Liver (tissue), 8 donors: ENCODE measurements at regions not wholly inside any gene's neighbourhood (a gene's known extent, or its start where the extent isn't known, plus 50 kb on each side); places are given as distances from the start of the nearest gene placed in this dataset.

Source experiments
- DNase-seq: peaks from one replicate; pipeline ENCODE4 v3.0.0-alpha.2; 2017; ENCODE audit warnings: low spot score
- H3K27ac ChIP-seq, 2 donors: one replicate each; pipeline ENCODE4 v1.7.0; 2013; ENCODE audit warnings: inconsistent platforms in 2 of 2, low read length in 2 of 2, control low read depth in 1 of 2, low read depth in 1 of 2, mild to moderate bottlenecking in 1 of 2
- H3K27me3 ChIP-seq, 4 donors: one replicate each; pipeline versions ENCODE4 v1.6.1 to v1.7.0; 2013; ENCODE audit warnings: low read length in 3 of 4, inconsistent platforms in 1 of 4, mild to moderate bottlenecking in 1 of 4, moderate library complexity in 1 of 4; ENCODE audit not compliant: control insufficient read depth in 4 of 4, insufficient read depth in 4 of 4
- H3K36me3 ChIP-seq, 4 donors: one replicate each; pipeline versions ENCODE4 v1.6.1 to v1.7.0; 2013; ENCODE audit warnings: low read length in 3 of 4, mild to moderate bottlenecking in 3 of 4, low read depth in 1 of 4, moderate library complexity in 1 of 4; ENCODE audit not compliant: control insufficient read depth in 4 of 4, insufficient read depth in 3 of 4
- H3K4me1 ChIP-seq, 4 donors: one replicate each; pipeline versions ENCODE4 v1.6.1 to v1.7.0; 2013; ENCODE audit warnings: low read length in 3 of 4, mild to moderate bottlenecking in 3 of 4, moderate library complexity in 1 of 4; ENCODE audit not compliant: control insufficient read depth in 4 of 4, insufficient read depth in 4 of 4
- H3K4me3 ChIP-seq, 3 donors: one replicate each; pipeline versions ENCODE4 v1.6.1 to v1.7.0; 2013; ENCODE audit warnings: low read length in 3 of 3, control low read depth in 1 of 3, low read depth in 1 of 3, mild to moderate bottlenecking in 1 of 3
- H3K9ac ChIP-seq, 2 donors: one replicate each; pipeline ENCODE4 v1.7.0; 2013; ENCODE audit warnings: low read length in 2 of 2, mild to moderate bottlenecking in 2 of 2, moderate library complexity in 2 of 2, control low read depth in 1 of 2, low read depth in 1 of 2
- H3K9me3 ChIP-seq, 4 donors: one replicate each; pipeline versions ENCODE4 v1.6.1 to v1.7.0; 2013; ENCODE audit warnings: low read length in 3 of 4; ENCODE audit not compliant: control insufficient read depth in 4 of 4
- ATF3 ChIP-seq: IDR thresholded peaks from 2 replicates; pipeline ENCODE4 v1.6.1; 2016; ENCODE audit warnings: antibody characterized with exemption
- EGR1 ChIP-seq, 2 donors: IDR thresholded peaks; 2 replicates each; pipeline ENCODE4 v1.6.1; 2016 to 2018; ENCODE audit warnings: antibody characterized with exemption in 2 of 2, low read depth in 2 of 2
- FOXA1 ChIP-seq: IDR thresholded peaks from 2 replicates; pipeline ENCODE4 v1.6.1; 2016; ENCODE audit warnings: antibody characterized with exemption
- FOXA2 ChIP-seq: IDR thresholded peaks from 2 replicates; pipeline ENCODE4 v1.6.1; 2016; ENCODE audit warnings: antibody characterized with exemption
- HNF4A ChIP-seq, 2 donors: conservative IDR thresholded peaks; 2 replicates each; pipeline ENCODE4 v1.6.1; 2016; ENCODE audit warnings: antibody characterized with exemption in 2 of 2, mild to moderate bottlenecking in 2 of 2
- JUND ChIP-seq, 2 donors: IDR thresholded peaks; 2 replicates each; pipeline ENCODE4 v1.6.1; 2016; ENCODE audit warnings: antibody characterized with exemption in 2 of 2
- MAX ChIP-seq: IDR thresholded peaks from 2 replicates; pipeline ENCODE4 v1.6.1; 2016; ENCODE audit warnings: antibody characterized with exemption
- NR2F2 ChIP-seq: IDR thresholded peaks from 2 replicates; pipeline ENCODE4 v1.6.1; 2016; ENCODE audit warnings: antibody characterized with exemption
- RAD21 ChIP-seq, 2 donors: IDR thresholded peaks; 2 replicates each; pipeline ENCODE4 v1.6.1; 2016; ENCODE audit warnings: antibody characterized with exemption in 2 of 2, mild to moderate bottlenecking in 2 of 2
- RXRA ChIP-seq, 2 donors: IDR thresholded peaks; 2 replicates each; pipeline ENCODE4 v1.6.1; 2017 to 2018; ENCODE audit warnings: antibody characterized with exemption in 2 of 2, mild to moderate bottlenecking in 1 of 2
- TAF1 ChIP-seq: conservative IDR thresholded peaks from 2 replicates; pipeline ENCODE4 v1.6.1; 2016; ENCODE audit warnings: antibody characterized with exemption, mild to moderate bottlenecking
- YY1 ChIP-seq: IDR thresholded peaks from 2 replicates; pipeline ENCODE4 v1.6.1; 2016; ENCODE audit warnings: antibody characterized with exemption, mild to moderate bottlenecking
- WGBS: extraction: QIAGEN DNeasy Blood & Tissue Kit; methylation state at CpG from one replicate; pipeline ENCODE4 v1.1.7; 2013; 5-methylcytosine and 5-hydroxymethylcytosine counted together
- TF ChIP-seq, protein P1 (sequence below): fragments of 150-350 bp; IDR thresholded peaks from 2 replicates; pipeline ENCODE4 v1.5.1; 2017; ENCODE audit warnings: improper control_type of control experiment, low read depth, low read length; ENCODE audit not compliant: missing input control
- TF ChIP-seq, protein P2 (sequence below): IDR thresholded peaks from 2 replicates; pipeline ENCODE4 v1.6.1; 2016; ENCODE audit warnings: antibody characterized with exemption, mild to moderate bottlenecking
- TF ChIP-seq, protein P3 (sequence below): IDR thresholded peaks from 2 replicates; pipeline ENCODE4 v1.6.1; 2016; ENCODE audit warnings: antibody characterized with exemption
- donor health status: healthy.
- donor health status: healthy.
- donor health status: healthy.
- donor health status: healthy.
- donor health status: healthy.

- DNase-seq, result no peak
- H3K4me1 ChIP-seq, result no peaks in the 10 kb centered on the region
- peaks cover 0 to 2% (median 0%) of the 10 kb centered on the region in 4 donors for H3K9me3 ChIP-seq
- TF ChIP-seq RXRA (IDR thresholded peaks at IDR 0.05), result no peak
- no peak for TF ChIP-seq TAF1
- TF ChIP-seq, protein P1, sequence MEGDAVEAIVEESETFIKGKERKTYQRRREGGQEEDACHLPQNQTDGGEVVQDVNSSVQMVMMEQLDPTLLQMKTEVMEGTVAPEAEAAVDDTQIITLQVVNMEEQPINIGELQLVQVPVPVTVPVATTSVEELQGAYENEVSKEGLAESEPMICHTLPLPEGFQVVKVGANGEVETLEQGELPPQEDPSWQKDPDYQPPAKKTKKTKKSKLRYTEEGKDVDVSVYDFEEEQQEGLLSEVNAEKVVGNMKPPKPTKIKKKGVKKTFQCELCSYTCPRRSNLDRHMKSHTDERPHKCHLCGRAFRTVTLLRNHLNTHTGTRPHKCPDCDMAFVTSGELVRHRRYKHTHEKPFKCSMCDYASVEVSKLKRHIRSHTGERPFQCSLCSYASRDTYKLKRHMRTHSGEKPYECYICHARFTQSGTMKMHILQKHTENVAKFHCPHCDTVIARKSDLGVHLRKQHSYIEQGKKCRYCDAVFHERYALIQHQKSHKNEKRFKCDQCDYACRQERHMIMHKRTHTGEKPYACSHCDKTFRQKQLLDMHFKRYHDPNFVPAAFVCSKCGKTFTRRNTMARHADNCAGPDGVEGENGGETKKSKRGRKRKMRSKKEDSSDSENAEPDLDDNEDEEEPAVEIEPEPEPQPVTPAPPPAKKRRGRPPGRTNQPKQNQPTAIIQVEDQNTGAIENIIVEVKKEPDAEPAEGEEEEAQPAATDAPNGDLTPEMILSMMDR, result no peak
- no peak for TF ChIP-seq HNF4A (conservative IDR thresholded peaks at IDR 0.05)
- TF ChIP-seq, protein P2, sequence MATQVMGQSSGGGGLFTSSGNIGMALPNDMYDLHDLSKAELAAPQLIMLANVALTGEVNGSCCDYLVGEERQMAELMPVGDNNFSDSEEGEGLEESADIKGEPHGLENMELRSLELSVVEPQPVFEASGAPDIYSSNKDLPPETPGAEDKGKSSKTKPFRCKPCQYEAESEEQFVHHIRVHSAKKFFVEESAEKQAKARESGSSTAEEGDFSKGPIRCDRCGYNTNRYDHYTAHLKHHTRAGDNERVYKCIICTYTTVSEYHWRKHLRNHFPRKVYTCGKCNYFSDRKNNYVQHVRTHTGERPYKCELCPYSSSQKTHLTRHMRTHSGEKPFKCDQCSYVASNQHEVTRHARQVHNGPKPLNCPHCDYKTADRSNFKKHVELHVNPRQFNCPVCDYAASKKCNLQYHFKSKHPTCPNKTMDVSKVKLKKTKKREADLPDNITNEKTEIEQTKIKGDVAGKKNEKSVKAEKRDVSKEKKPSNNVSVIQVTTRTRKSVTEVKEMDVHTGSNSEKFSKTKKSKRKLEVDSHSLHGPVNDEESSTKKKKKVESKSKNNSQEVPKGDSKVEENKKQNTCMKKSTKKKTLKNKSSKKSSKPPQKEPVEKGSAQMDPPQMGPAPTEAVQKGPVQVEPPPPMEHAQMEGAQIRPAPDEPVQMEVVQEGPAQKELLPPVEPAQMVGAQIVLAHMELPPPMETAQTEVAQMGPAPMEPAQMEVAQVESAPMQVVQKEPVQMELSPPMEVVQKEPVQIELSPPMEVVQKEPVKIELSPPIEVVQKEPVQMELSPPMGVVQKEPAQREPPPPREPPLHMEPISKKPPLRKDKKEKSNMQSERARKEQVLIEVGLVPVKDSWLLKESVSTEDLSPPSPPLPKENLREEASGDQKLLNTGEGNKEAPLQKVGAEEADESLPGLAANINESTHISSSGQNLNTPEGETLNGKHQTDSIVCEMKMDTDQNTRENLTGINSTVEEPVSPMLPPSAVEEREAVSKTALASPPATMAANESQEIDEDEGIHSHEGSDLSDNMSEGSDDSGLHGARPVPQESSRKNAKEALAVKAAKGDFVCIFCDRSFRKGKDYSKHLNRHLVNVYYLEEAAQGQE, result no peak
- WGBS, result 82% methylated on average over 9 of the region's 9 CpGs
- no peak overlapping the region for H3K9ac ChIP-seq
- H3K4me3 ChIP-seq, result no peak overlapping the region
- H3K36me3 ChIP-seq, result no peaks in the 10 kb centered on the region
- H3K27me3 ChIP-seq, result no peaks in the 10 kb centered on the region
- H3K27ac ChIP-seq, result no peak overlapping the region
These were observed 587.6 kb downstream of the DHX35 start for GRCh38 chr20:39549733-39550132.

- WGBS, result 66% methylated on average over 6 of the region's 6 CpGs
- Histone ChIP-seq H3K9ac (no peak overlapping the region), H3K27me3 (no peaks in the 10 kb centered on the region), H3K9me3 (peaks cover 0 to 2% (median 0%) of the 10 kb centered on the region in 4 donors), H3K4me1 (no peaks in the 10 kb centered on the region), H3K4me3 (no peak overlapping the region), H3K36me3 (no peaks in the 10 kb centered on the region), H3K27ac (no peak overlapping the region)
- no peak for TF ChIP-seq JUND (IDR thresholded peaks at IDR 0.05)
- no peak for TF ChIP-seq YY1
- no peak for TF ChIP-seq FOXA2
- TF ChIP-seq MAX, result no peak
- TF ChIP-seq EGR1 (IDR thresholded peaks at IDR 0.05; ENCODE audit: low read depth in 2 of 2), result no peak
- no peak for TF ChIP-seq FOXA1
- TF ChIP-seq, protein P1, result no peak
- TF ChIP-seq TAF1, result no peak
- TF ChIP-seq RAD21 (IDR thresholded peaks at IDR 0.05), result no peak
- no peak for TF ChIP-seq NR2F2
- TF ChIP-seq, protein P3, sequence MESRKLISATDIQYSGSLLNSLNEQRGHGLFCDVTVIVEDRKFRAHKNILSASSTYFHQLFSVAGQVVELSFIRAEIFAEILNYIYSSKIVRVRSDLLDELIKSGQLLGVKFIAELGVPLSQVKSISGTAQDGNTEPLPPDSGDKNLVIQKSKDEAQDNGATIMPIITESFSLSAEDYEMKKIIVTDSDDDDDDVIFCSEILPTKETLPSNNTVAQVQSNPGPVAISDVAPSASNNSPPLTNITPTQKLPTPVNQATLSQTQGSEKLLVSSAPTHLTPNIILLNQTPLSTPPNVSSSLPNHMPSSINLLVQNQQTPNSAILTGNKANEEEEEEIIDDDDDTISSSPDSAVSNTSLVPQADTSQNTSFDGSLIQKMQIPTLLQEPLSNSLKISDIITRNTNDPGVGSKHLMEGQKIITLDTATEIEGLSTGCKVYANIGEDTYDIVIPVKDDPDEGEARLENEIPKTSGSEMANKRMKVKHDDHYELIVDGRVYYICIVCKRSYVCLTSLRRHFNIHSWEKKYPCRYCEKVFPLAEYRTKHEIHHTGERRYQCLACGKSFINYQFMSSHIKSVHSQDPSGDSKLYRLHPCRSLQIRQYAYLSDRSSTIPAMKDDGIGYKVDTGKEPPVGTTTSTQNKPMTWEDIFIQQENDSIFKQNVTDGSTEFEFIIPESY, result no peak
- no peak for TF ChIP-seq ATF3
- no peak for TF ChIP-seq RXRA (IDR thresholded peaks at IDR 0.05)
- DNase-seq, result no peak
These were observed 585.6 kb downstream of the DHX35 start for GRCh38 chr20:39547546-39548408.
